Peyer's patch (tissue), 4 donors: ENCODE measurements at regions not wholly inside any gene's neighbourhood (a gene's known extent, or its start where the extent isn't known, plus 50 kb on each side); places are given as distances from the start of the nearest gene placed in this dataset.

Source experiments
- DNase-seq, 3 donors: peaks; one replicate each; pipeline ENCODE4 v3.0.0-alpha.2; 2017 to 2019
- H3K27ac ChIP-seq, 4 donors: fragments of 200-600 bp; sonication (generic); one replicate each; pipeline ENCODE4 v1.5.1; 2016 to 2019
- H3K27me3 ChIP-seq, 2 donors: fragments of 200-600 bp; sonication (generic); one replicate each; pipeline ENCODE4 v1.5.1; 2019
- H3K36me3 ChIP-seq, 3 donors: fragments of 200-600 bp; sonication (generic); one replicate each; pipeline ENCODE4 v1.5.1; 2016 to 2019
- H3K4me1 ChIP-seq, 4 donors: fragments of 200-600 bp; sonication (generic); one replicate each; pipeline ENCODE4 v1.5.1; 2016 to 2019
- H3K4me3 ChIP-seq, 4 donors: fragments of 200-600 bp; sonication (generic); 1 replicate in 3 of 4; 2 replicates in 1 of 4; pipeline ENCODE4 v1.5.1; 2016 to 2019; ENCODE audit warnings: mild to moderate bottlenecking in 1 of 4
- H3K9me3 ChIP-seq, 4 donors: fragments of 200-600 bp; sonication (generic); one replicate each; pipeline ENCODE4 v1.5.1; 2016 to 2019; ENCODE audit warnings: mild to moderate bottlenecking in 1 of 4
- POLR2A ChIP-seq, 2 donors: fragments of 450-650 bp; IDR thresholded peaks; one replicate each; pipeline ENCODE4 v1.5.1; 2017; ENCODE audit warnings: antibody characterized with exemption in 2 of 2, mild to moderate bottlenecking in 2 of 2, moderate library complexity in 2 of 2
- TF ChIP-seq, protein P1 (sequence below), 6 experiments: fragments of 450-650 bp in 4 of 6; fragments of 200-600 bp in 2 of 6; sonication (generic) in 1 of 6; IDR thresholded peaks; one replicate each; pipeline ENCODE4 v1.5.1; 2017 to 2019; ENCODE audit warnings: antibody characterized with exemption in 6 of 6, mild to moderate bottlenecking in 3 of 6, moderate library complexity in 1 of 6

DNA sequence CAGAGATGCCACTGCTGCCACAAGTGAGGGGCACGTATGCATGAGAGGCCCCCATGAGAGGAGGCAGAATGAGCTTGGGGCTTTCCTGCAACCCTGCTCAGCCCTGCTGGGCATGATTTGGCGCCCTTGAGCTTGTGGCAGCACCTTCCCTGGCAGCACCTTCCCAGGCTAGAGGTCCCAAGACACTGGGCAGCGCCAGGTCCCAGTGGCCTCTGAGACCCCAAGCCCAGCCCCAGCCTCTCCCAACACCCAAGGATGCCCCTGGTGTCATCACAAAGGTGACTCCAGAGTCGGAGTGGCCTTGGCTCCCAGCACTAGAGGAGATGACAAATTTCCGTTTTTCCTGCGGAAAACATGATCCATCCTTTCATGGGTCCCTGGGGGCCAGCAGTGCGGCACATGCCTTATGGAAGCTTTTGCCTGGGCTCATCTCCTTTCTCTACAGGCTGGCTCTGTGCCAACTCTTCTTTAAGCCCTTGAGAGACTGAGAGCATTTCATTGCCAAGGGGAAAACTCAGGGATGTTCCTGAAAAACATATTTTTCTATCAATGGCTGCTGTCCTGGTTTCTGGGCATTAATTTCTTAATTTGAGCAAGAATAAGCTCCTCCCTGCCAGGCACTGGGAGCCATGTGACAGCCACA lies 77.1 kb upstream of the ADAMTS2 start:
- Histone ChIP-seq H3K27me3 (no peaks in the 10 kb centered on the region), H3K9me3 (no peaks in the 10 kb centered on the region), H3K36me3 (no peaks in the 10 kb centered on the region), H3K27ac (no peak overlapping the region), H3K4me3 (no peak overlapping the region), H3K4me1 (no peaks in the 10 kb centered on the region)
- TF ChIP-seq POLR2A (IDR thresholded peaks at IDR 0.05), result no peak
- TF ChIP-seq, protein P1, sequence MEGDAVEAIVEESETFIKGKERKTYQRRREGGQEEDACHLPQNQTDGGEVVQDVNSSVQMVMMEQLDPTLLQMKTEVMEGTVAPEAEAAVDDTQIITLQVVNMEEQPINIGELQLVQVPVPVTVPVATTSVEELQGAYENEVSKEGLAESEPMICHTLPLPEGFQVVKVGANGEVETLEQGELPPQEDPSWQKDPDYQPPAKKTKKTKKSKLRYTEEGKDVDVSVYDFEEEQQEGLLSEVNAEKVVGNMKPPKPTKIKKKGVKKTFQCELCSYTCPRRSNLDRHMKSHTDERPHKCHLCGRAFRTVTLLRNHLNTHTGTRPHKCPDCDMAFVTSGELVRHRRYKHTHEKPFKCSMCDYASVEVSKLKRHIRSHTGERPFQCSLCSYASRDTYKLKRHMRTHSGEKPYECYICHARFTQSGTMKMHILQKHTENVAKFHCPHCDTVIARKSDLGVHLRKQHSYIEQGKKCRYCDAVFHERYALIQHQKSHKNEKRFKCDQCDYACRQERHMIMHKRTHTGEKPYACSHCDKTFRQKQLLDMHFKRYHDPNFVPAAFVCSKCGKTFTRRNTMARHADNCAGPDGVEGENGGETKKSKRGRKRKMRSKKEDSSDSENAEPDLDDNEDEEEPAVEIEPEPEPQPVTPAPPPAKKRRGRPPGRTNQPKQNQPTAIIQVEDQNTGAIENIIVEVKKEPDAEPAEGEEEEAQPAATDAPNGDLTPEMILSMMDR (IDR thresholded peaks at IDR 0.05), result no peak
- DNase-seq, result no peak

DNA sequence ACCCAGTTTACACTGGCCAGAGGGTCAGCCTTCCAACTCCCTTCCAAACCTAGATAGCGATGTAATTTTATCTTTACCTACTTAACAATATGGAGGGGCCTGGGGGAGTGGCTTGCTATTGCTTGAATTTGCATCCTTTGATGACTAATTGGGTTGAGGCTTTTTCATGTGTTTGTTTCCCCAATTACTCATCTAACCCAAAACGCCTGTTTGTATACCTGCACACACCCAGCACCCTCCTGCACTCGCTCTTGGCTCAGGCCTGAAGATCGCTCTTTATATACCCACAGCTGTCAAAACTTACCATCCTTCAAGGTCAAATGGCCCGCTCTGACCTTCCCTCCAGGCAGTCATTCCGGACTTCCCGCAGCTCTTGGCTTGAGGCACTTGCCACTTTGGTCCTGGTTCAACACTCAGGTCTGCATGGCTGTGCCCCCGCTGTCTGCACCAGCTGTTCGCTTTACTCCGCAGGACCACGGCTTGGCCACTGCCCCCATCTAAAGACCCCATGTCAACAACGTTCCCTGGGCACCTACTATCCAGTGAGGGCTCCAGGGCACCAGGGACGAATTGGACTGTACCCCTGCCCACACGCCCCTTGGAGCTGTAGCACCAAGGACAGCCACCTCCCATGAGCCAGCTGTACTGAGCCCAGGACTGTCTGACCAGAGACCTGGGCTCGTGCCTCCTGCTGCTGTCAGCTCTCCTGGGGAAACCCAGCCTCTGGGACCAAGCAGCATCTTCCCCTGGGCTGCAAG lies 76.1 kb upstream of the ADAMTS2 start:
- DNase-seq, result no peak
- no peaks in the 10 kb centered on the region for H3K4me1 ChIP-seq
- no peak overlapping the region for H3K27ac ChIP-seq
- TF ChIP-seq POLR2A (IDR thresholded peaks at IDR 0.05), result no peak
- TF ChIP-seq, protein P1 (IDR thresholded peaks at IDR 0.05), result no peak
- no peaks in the 10 kb centered on the region for H3K9me3 ChIP-seq
- no peaks in the 10 kb centered on the region for H3K27me3 ChIP-seq
- H3K36me3 ChIP-seq, result no peaks in the 10 kb centered on the region
- H3K4me3 ChIP-seq, result no peak overlapping the region

DNA sequence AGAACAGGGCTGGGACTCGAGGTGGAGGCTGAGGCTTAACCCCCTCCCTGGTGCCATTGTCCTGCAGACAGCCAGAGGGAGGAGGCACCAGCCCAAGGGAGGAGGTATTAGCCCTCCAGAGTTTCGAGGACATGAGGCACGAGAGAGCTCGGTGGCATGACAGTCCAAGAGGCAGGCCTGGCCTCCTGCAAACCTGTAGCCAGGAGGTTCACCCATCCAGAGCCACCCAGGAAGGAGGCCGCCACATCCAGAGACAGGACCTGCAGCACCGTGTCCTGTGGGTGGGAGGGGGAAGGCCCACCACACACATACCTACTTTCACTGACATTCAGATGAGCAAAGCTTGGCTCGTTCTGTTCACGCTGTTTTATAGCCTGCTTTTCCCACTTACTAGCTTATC lies 75.2 kb upstream of the ADAMTS2 start:
- DNase-seq, result no peak
- no peak overlapping the region for H3K27ac ChIP-seq
- no peaks in the 10 kb centered on the region for H3K9me3 ChIP-seq
- no peaks in the 10 kb centered on the region for H3K36me3 ChIP-seq
- H3K27me3 ChIP-seq, result no peaks in the 10 kb centered on the region
- TF ChIP-seq, protein P1 (IDR thresholded peaks at IDR 0.05), result no peak
- no peak for TF ChIP-seq POLR2A (IDR thresholded peaks at IDR 0.05)
- H3K4me3 ChIP-seq, result no peak overlapping the region
- no peaks in the 10 kb centered on the region for H3K4me1 ChIP-seq

DNA sequence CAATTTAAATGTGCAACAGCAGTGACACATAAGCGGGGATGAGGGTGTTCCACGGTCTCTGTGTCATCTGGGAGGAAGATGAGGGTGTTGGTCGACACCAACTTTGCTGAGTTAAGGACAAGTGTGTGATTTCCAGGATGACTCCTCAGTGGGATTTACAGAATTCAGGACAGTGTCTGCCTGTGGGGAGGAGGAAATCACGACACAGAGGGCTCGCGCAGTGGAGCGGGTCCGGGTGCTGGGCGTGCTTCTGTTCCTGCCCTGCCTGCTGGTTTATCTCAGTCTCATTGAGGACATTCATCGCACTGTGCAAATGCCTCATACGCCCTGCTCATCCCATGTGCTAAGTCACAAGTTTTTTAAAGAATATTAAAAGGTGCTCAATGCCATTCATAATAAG lies 73.7 kb upstream of the ADAMTS2 start:
- no peak overlapping the region for H3K27ac ChIP-seq
- H3K4me3 ChIP-seq, result no peak overlapping the region
- H3K4me1 ChIP-seq, result no peaks in the 10 kb centered on the region
- H3K27me3 ChIP-seq, result no peaks in the 10 kb centered on the region
- H3K36me3 ChIP-seq, result no peaks in the 10 kb centered on the region
- no peaks in the 10 kb centered on the region for H3K9me3 ChIP-seq
- DNase-seq, result no peak
- TF ChIP-seq, protein P1 (IDR thresholded peaks at IDR 0.05), result no peak
- no peak for TF ChIP-seq POLR2A (IDR thresholded peaks at IDR 0.05)

DNA sequence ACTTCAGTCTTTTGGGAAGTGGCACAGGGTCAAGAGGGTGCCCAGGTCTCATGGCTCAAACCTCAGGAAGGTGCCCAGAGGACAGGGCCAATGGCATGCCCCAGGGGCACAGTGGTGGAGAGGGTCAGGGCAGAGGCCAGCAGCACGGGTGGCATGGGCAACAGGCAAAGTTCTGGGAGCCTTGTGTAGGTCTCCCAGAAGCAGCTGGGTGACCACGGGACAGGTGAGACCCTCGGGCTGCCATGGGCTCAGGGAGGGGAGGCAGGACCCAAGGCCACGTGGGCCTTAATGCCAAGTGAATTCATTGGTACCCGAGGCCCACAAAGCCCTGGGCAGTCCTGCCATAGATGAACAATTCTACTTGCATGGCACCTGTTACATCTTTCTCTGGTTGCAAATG lies 72.4 kb upstream of the ADAMTS2 start:
- no peaks in the 10 kb centered on the region for H3K4me1 ChIP-seq
- no peak for TF ChIP-seq POLR2A (IDR thresholded peaks at IDR 0.05)
- TF ChIP-seq, protein P1 (IDR thresholded peaks at IDR 0.05), result no peak
- no peaks in the 10 kb centered on the region for H3K9me3 ChIP-seq
- no peak for DNase-seq
- H3K36me3 ChIP-seq, result no peaks in the 10 kb centered on the region
- no peaks in the 10 kb centered on the region for H3K27me3 ChIP-seq
- H3K4me3 ChIP-seq, result no peak overlapping the region
- H3K27ac ChIP-seq, result no peak overlapping the region
